ENCODE measurements at regions not wholly inside any gene's neighbourhood (a gene's known extent, or its start where the extent isn't known, plus 50 kb on each side); places are given as distances from the start of the nearest gene placed in this dataset.
"Not testable (repeated sequence)": the region's sequence is repeated elsewhere in the genome, so short reads cannot be mapped to it uniquely, and the experiment has no call there.

GRCh38 chr1:18578271-18578670 is 52.4 kb upstream of the PAX7 start:
- TF ChIP-seq, protein P1, sequence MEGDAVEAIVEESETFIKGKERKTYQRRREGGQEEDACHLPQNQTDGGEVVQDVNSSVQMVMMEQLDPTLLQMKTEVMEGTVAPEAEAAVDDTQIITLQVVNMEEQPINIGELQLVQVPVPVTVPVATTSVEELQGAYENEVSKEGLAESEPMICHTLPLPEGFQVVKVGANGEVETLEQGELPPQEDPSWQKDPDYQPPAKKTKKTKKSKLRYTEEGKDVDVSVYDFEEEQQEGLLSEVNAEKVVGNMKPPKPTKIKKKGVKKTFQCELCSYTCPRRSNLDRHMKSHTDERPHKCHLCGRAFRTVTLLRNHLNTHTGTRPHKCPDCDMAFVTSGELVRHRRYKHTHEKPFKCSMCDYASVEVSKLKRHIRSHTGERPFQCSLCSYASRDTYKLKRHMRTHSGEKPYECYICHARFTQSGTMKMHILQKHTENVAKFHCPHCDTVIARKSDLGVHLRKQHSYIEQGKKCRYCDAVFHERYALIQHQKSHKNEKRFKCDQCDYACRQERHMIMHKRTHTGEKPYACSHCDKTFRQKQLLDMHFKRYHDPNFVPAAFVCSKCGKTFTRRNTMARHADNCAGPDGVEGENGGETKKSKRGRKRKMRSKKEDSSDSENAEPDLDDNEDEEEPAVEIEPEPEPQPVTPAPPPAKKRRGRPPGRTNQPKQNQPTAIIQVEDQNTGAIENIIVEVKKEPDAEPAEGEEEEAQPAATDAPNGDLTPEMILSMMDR (IDR thresholded peaks at IDR 0.05; ENCODE audit: insufficient read depth, low read length) = no peak
- DNase-seq (ENCODE audit: low read depth) = no peak

DNA sequence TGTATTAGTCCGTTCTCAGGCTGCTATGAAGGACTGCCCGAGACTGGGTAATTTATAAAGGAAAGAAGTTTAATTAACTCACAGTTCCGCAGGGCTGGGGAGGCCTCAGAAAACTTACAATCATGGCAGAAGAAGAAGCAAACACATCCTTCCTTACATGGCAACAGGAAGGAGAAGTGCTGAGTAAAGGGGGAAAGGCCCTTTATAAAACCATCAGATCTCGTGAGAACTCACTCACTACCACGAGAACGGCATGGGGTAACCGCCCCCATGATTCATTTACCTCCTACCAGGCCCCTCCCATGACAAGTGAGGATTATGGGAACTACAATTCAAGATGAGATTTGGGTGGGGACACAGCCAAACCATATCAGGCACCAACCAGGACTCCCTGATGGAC is 51.4 kb upstream of the PAX7 start:
- H3K4me3 ChIP-seq (ENCODE audit: low read depth, low read length); DNase-seq (ENCODE audit: low read depth): not testable (repeated sequence)

More at GRCh38 chr1:18578271-18578670, 52.4 kb upstream of the PAX7 start:
- no peak overlapping the region for H3K4me3 ChIP-seq (ENCODE audit: low read depth, low read length)

DNA sequence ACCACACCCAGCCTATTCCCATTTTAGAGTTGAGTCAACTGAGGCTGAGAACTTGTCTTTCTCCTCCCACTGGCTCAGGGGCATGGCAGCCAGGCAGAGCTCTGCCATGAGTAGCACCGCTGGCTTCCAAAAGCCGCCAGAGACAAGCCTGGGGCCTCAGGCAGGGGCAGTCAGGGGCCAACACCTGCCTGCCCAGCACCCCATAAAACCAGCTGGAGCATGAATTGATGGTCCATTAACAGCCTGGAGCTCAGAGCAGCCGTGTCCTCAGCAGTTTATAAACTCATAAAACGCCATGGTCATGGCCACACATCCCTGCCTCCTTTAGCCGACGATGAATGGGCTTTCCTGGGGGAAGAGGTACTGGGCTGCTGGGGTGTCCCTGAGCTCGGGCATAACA is 50.6 kb upstream of the PAX7 start:
- no peak for DNase-seq (ENCODE audit: low read depth)
- TF ChIP-seq, protein P1 (IDR thresholded peaks at IDR 0.05; ENCODE audit: insufficient read depth, low read length) = no peak
- H3K4me3 ChIP-seq (ENCODE audit: low read depth, low read length) = no peak overlapping the region

- TF ChIP-seq, protein P1 (IDR thresholded peaks at IDR 0.05; ENCODE audit: insufficient read depth, low read length) = no peak
- DNase-seq (ENCODE audit: low read depth) = no peak
- no peak overlapping the region for H3K4me3 ChIP-seq (ENCODE audit: low read depth, low read length)
These were observed 49.8 kb upstream of the PAX7 start for GRCh38 chr1:18580691-18581419.

All from fibroblast of the aortic adventitia (primary cell).